SK-N-SH (cell line): ENCODE measurements at regions not wholly inside any gene's neighbourhood (a gene's known extent, or its start where the extent isn't known, plus 50 kb on each side); places are given as distances from the start of the nearest gene placed in this dataset.

Experiments
- small RNA-seq, 7 experiments: library from RNA; depleted of rRNA; stranded (forward); fragments of <200 nt; gene quantifications; one replicate each; pipeline ENCODE3, GENCODE V24; 2012

Small RNA genes in the stretch of these regions (small RNA-seq; reads per million reads assigned to genes)
- gene AC026470.1, result 0 reads per million in 7 experiments
